ENCODE measurements at regions not wholly inside any gene's neighbourhood (a gene's known extent, or its start where the extent isn't known, plus 50 kb on each side); places are given as distances from the start of the nearest gene placed in this dataset.
"Not testable (repeated sequence)": the region's sequence is repeated elsewhere in the genome, so short reads cannot be mapped to it uniquely, and the experiment has no call there.

DNA sequence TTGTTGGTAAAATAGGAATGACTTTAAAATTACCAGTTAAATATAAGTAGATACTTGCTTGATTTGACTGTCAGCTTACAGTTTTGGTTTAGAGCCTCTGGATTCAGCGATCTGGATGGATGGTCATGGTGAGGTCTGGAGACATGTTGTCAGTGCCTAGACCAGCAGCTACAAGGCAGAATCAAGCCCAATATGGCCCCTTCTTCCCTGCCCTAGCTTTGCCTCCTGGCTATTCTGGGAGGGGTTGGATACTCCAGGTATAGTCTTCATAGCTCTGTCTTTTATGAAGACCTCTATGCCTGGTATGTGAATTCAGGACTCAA, 166.5 kb upstream of the VIPR2 start:
- no TSS peak for BruUV-seq (replicated peaks)
- no peaks in the 10 kb centered on the region for H3K27me3 Mint-ChIP-seq (ENCODE audit: unreplicated experiment)
- no peak for DNase-seq
- CTCF ChIA-PET = no interaction called here
- peaks cover 8% of the 10 kb centered on the region for H3K9me3 Mint-ChIP-seq (ENCODE audit: low read depth, unreplicated experiment)
- no peak overlapping the region for H3K27ac Mint-ChIP-seq (ENCODE audit: unreplicated experiment)
- TF ChIP-seq, protein P1, sequence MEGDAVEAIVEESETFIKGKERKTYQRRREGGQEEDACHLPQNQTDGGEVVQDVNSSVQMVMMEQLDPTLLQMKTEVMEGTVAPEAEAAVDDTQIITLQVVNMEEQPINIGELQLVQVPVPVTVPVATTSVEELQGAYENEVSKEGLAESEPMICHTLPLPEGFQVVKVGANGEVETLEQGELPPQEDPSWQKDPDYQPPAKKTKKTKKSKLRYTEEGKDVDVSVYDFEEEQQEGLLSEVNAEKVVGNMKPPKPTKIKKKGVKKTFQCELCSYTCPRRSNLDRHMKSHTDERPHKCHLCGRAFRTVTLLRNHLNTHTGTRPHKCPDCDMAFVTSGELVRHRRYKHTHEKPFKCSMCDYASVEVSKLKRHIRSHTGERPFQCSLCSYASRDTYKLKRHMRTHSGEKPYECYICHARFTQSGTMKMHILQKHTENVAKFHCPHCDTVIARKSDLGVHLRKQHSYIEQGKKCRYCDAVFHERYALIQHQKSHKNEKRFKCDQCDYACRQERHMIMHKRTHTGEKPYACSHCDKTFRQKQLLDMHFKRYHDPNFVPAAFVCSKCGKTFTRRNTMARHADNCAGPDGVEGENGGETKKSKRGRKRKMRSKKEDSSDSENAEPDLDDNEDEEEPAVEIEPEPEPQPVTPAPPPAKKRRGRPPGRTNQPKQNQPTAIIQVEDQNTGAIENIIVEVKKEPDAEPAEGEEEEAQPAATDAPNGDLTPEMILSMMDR (IDR thresholded peaks at IDR 0.05; ENCODE audit: unreplicated experiment) = no peak
- no peak overlapping the region for H3K4me3 Mint-ChIP-seq (ENCODE audit: low read depth, unreplicated experiment)
- intact Hi-C loops (cut with micrococcal nuclease; ENCODE audit: unreplicated experiment) = no loop called here
- no peaks in the 10 kb centered on the region for H3K4me1 Mint-ChIP-seq (ENCODE audit: low read depth, unreplicated experiment)
- no peaks in the 10 kb centered on the region for H3K36me3 Mint-ChIP-seq (ENCODE audit: insufficient read depth, unreplicated experiment)

DNA sequence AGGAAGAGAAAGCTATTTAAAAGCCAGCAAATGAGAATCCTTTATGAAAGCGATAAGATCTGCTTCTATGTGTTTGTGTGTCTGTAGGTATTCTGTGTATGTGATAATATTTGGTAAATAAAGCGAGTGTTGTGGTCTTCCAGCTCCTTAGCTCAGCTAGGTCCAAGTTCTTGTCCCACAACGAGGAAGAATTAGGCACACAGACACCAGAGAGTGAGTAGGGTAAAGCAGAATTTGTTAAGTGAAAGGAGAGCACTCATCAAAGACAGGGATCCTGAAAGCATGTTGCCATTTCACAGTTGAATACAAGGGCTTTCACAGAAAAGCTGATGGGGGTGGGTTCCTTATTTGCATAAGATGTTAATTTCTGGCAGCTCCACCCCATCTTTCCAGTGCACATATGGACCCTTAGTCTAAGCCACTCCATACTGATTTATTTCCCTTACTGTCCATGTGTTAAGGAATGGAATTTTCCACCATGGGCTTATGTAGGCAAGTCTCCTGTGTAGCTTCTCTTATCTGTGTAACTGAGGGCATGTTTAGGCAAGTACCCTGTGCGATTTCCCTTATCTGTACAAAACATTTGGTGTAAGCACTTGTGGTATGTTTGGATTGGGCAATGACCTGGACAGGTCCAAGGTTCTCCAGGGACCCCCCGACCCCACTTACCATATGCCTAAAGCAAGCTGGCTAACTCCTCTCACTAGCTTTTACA, 165.9 kb upstream of the VIPR2 start:
- CTCF ChIA-PET = no interaction called here
- TF ChIP-seq, protein P1 (IDR thresholded peaks at IDR 0.05; ENCODE audit: unreplicated experiment) = no peak
- Mint-ChIP-seq H3K36me3 (ENCODE audit: insufficient read depth, unreplicated experiment) (no peaks in the 10 kb centered on the region), H3K27ac (ENCODE audit: unreplicated experiment) (no peak overlapping the region), H3K27me3 (ENCODE audit: unreplicated experiment) (no peaks in the 10 kb centered on the region), H3K4me3 (ENCODE audit: low read depth, unreplicated experiment) (no peak overlapping the region), H3K9me3 (ENCODE audit: low read depth, unreplicated experiment) (peaks cover 10% of the 10 kb centered on the region), H3K4me1 (ENCODE audit: low read depth, unreplicated experiment) (no peaks in the 10 kb centered on the region)
- BruUV-seq (replicated peaks) = no TSS peak
- intact Hi-C loops (cut with micrococcal nuclease; ENCODE audit: unreplicated experiment) = no loop called here
- no peak for DNase-seq

GRCh38 chr7:159309214-159309613, 164.5 kb upstream of the VIPR2 start:
- H3K4me1 Mint-ChIP-seq (ENCODE audit: low read depth, unreplicated experiment); BruUV-seq (replicated peaks); intact Hi-C loops (cut with micrococcal nuclease; ENCODE audit: unreplicated experiment); H3K36me3 Mint-ChIP-seq (ENCODE audit: insufficient read depth, unreplicated experiment); CTCF ChIA-PET; H3K27ac Mint-ChIP-seq (ENCODE audit: unreplicated experiment); DNase-seq; H3K4me3 Mint-ChIP-seq (ENCODE audit: low read depth, unreplicated experiment); H3K9me3 Mint-ChIP-seq (ENCODE audit: low read depth, unreplicated experiment); H3K27me3 Mint-ChIP-seq (ENCODE audit: unreplicated experiment): not testable (repeated sequence)

DNA sequence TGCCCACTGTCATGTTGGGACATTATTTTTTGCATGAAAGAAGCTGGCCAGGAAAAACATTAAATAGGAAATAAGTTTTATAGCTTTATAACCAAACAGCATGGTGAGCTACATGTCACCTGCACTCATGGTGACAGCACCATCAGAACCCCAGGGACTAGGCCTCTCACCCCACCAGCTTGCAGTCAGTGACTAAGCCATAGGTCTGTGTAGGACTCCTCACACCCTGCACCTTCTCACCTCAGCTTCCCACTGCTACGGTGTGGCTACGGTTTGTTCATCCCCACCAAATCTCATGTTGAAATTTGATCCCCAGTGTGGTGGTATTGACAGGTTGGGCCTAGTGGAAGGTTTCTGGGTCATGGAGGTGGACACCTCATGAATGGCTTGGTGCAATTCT, 161.3 kb upstream of the VIPR2 start:
- no peak overlapping the region for H3K4me3 Mint-ChIP-seq (ENCODE audit: low read depth, unreplicated experiment)
- no TSS peak for BruUV-seq (replicated peaks)
- H3K36me3 Mint-ChIP-seq (ENCODE audit: insufficient read depth, unreplicated experiment) = no peaks in the 10 kb centered on the region
- peaks cover 14% of the 10 kb centered on the region for H3K9me3 Mint-ChIP-seq (ENCODE audit: low read depth, unreplicated experiment)
- DNase-seq = no peak
- no peak overlapping the region for H3K27ac Mint-ChIP-seq (ENCODE audit: unreplicated experiment)
- H3K27me3 Mint-ChIP-seq (ENCODE audit: unreplicated experiment) = no peaks in the 10 kb centered on the region
- no peaks in the 10 kb centered on the region for H3K4me1 Mint-ChIP-seq (ENCODE audit: low read depth, unreplicated experiment)
- CTCF ChIA-PET = no interaction called here
- TF ChIP-seq, protein P1 (IDR thresholded peaks at IDR 0.05; ENCODE audit: unreplicated experiment) = no peak
- intact Hi-C loops (cut with micrococcal nuclease; ENCODE audit: unreplicated experiment) = no loop called here

DNA sequence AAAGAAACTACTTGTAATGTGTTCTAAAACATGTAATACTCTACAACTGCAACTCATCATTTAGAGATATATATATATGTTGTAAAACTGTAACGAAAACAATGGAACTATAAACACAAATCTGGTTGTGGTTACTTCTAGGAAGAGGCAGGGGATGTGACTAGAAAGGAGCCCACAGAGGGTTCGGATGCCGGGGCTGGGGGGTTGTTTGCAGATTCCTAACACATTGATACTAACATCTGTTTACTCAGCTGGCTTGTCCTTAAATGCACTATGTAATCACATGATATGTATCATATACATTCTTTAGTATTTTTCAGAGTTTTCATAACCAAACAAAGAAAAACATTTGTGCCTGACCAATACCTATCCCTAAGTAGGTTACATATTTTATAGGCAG, 160.5 kb upstream of the VIPR2 start:
- H3K4me1 Mint-ChIP-seq (ENCODE audit: low read depth, unreplicated experiment); H3K27me3 Mint-ChIP-seq (ENCODE audit: unreplicated experiment); H3K27ac Mint-ChIP-seq (ENCODE audit: unreplicated experiment); intact Hi-C loops (cut with micrococcal nuclease; ENCODE audit: unreplicated experiment); DNase-seq; H3K36me3 Mint-ChIP-seq (ENCODE audit: insufficient read depth, unreplicated experiment); H3K4me3 Mint-ChIP-seq (ENCODE audit: low read depth, unreplicated experiment); CTCF ChIA-PET; BruUV-seq (replicated peaks): not testable (repeated sequence)
- peaks cover 14% of the 10 kb centered on the region for H3K9me3 Mint-ChIP-seq (ENCODE audit: low read depth, unreplicated experiment)

DNA sequence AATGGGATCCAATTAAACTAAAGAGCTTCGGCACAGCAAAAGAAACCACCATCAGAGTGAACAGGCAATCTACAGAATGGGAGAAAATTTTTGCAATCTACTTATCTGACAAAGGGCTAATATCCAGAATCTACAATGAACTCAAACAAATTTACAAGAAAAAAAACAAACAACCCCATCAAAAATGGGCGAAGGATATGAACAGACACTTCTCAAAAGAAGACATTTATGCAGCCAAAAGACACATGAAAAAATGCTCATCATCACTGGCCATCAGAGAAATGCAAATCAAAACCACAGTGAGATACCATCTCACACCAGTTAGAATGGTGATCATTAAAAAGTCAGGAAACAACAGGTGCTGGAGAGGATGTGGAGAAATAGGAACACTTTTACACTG, 158.8 kb upstream of the VIPR2 start:
- CTCF ChIA-PET; H3K4me1 Mint-ChIP-seq (ENCODE audit: low read depth, unreplicated experiment); intact Hi-C loops (cut with micrococcal nuclease; ENCODE audit: unreplicated experiment); H3K4me3 Mint-ChIP-seq (ENCODE audit: low read depth, unreplicated experiment); H3K36me3 Mint-ChIP-seq (ENCODE audit: insufficient read depth, unreplicated experiment); BruUV-seq (replicated peaks); H3K27ac Mint-ChIP-seq (ENCODE audit: unreplicated experiment); DNase-seq; H3K27me3 Mint-ChIP-seq (ENCODE audit: unreplicated experiment): not testable (repeated sequence)
- peaks cover 18% of the 10 kb centered on the region for H3K9me3 Mint-ChIP-seq (ENCODE audit: low read depth, unreplicated experiment)

Measured in Calu3 (cell line).